H1 (cell line): ENCODE measurements at regions not wholly inside any gene's neighbourhood (a gene's known extent, or its start where the extent isn't known, plus 50 kb on each side); places are given as distances from the start of the nearest gene placed in this dataset.

ENCODE experiments used
- ASH2L ChIP-seq: fragments of 200-600, 300-600 bp; sonication (generic); IDR thresholded peaks from one replicate; pipeline ENCODE4 v1.7.1; 2017; ENCODE audit warnings: low read length
- CTCF ChIP-seq, 3 experiments: IDR thresholded peaks; 1 replicate in 2 of 3; 2 replicates in 1 of 3; pipeline versions ENCODE4 v1.5.1 to v1.6.1; 2011; ENCODE audit warnings: low read length in 3 of 3, mild to moderate bottlenecking in 3 of 3, inconsistent platforms in 2 of 3, low read depth in 1 of 3, moderate library complexity in 1 of 3; ENCODE audit not compliant: insufficient read depth in 1 of 3; ENCODE audit errors: control extremely low read depth in 1 of 3
- MAX ChIP-seq: IDR thresholded peaks from 2 replicates; pipeline ENCODE4 v1.6.1; 2012; ENCODE audit warnings: inconsistent platforms
- POLR2AphosphoS5 ChIP-seq: IDR thresholded peaks from 2 replicates; pipeline ENCODE4 v1.6.1; 2011; ENCODE audit warnings: low read depth, low read length
- RFX5 ChIP-seq: IDR thresholded peaks from 2 replicates; pipeline ENCODE4 v1.6.1; 2011; ENCODE audit warnings: low read depth, low read length, improper control_type of control experiment, borderline replicate concordance

GRCh38 chrX:82961129-82961528 lies 547.0 kb upstream of the POU3F4 start:
- no peak for TF ChIP-seq MAX
- TF ChIP-seq CTCF (IDR thresholded peaks at IDR 0.05; ENCODE audit: control extremely low read depth in 1 of 3, insufficient read depth in 1 of 3, low read depth in 1 of 3, low read length in 3 of 3), result peak in 2 of 3 experiments; percentile 32 to 45; a peak in 2 of 4 replicates
- TF ChIP-seq POLR2AphosphoS5, result no peak
- no peak for TF ChIP-seq ASH2L
- no peak for TF ChIP-seq RFX5
